ENCODE measurements at regions not wholly inside any gene's neighbourhood (a gene's known extent, or its start where the extent isn't known, plus 50 kb on each side); places are given as distances from the start of the nearest gene placed in this dataset.

DNA sequence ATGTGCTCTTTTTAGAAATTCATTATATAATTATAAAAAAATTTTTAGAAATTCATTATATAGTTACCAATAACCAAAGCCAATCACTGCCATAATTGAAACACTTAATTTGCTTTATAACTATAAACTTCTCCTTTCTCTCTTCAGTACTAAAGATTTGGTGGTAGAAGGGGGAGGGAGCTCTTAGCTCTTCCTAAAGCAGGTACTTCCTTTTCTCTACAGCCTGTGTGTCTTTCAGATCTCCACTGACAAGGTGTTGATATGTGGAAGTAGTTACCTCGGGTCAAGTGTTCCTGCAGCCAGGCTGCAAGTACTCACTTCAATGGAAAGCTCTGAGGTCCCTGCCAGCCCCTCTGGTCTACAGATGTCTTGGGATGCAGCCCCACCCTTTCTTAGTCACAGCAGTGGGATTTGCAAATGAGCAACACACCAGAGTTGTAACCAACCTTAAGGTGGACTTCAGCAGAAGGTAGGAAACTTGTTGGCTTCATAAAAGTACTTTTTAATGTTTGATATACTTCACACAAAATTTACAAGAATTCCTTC lies 690.0 kb downstream of the ARHGAP15 start:
- no peak overlapping the region for H3K4me3 ChIP-seq
- H3K27ac ChIP-seq: no peak overlapping the region
- no peak for DNase-seq (ENCODE audit: low spot score)
- TF ChIP-seq, protein P1, sequence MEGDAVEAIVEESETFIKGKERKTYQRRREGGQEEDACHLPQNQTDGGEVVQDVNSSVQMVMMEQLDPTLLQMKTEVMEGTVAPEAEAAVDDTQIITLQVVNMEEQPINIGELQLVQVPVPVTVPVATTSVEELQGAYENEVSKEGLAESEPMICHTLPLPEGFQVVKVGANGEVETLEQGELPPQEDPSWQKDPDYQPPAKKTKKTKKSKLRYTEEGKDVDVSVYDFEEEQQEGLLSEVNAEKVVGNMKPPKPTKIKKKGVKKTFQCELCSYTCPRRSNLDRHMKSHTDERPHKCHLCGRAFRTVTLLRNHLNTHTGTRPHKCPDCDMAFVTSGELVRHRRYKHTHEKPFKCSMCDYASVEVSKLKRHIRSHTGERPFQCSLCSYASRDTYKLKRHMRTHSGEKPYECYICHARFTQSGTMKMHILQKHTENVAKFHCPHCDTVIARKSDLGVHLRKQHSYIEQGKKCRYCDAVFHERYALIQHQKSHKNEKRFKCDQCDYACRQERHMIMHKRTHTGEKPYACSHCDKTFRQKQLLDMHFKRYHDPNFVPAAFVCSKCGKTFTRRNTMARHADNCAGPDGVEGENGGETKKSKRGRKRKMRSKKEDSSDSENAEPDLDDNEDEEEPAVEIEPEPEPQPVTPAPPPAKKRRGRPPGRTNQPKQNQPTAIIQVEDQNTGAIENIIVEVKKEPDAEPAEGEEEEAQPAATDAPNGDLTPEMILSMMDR (IDR thresholded peaks at IDR 0.05): no peak

Data from coronary artery (tissue), 2 donors.